Activated CD4-positive, alpha-beta T cell treated with anti-CD3 and anti-CD28 coated beads, Interleukin-2, amount 50 U/mL, for 16 hours (primary cell): ENCODE measurements at regions not wholly inside any gene's neighbourhood (a gene's known extent, or its start where the extent isn't known, plus 50 kb on each side); places are given as distances from the start of the nearest gene placed in this dataset.
A peak's percentile ranks its signal among the peaks of the same experiment; 100 is the strongest.
"Not testable (repeated sequence)": the region's sequence is repeated elsewhere in the genome, so short reads cannot be mapped to it uniquely, and the experiment has no call there.

Source experiments
- DNase-seq: peaks from one replicate; pipeline ENCODE4 v3.0.0-alpha.2; 2020

- not testable (repeated sequence) for DNase-seq
These were observed 112.0 kb downstream of the NPIPB11 start for GRCh38 chr16:29294400-29294933.

- DNase-seq, result not testable (repeated sequence)
These were observed 113.0 kb downstream of the NPIPB11 start for GRCh38 chr16:29293545-29293944.

- not testable (repeated sequence) for DNase-seq
These were observed 113.5 kb downstream of the NPIPB11 start for GRCh38 chr16:29292952-29293471.

GRCh38 chr16:29291329-29292271 lies 114.9 kb downstream of the NPIPB11 start:
- peak; percentile 16 for DNase-seq

- peak; percentile 71 for DNase-seq
These were observed 115.8 kb downstream of the NPIPB11 start for GRCh38 chr16:29290631-29291247.

GRCh38 chr16:29289516-29290239 lies 116.8 kb downstream of the NPIPB11 start:
- DNase-seq, result not testable (repeated sequence)

GRCh38 chr16:29288711-29289474 lies 117.6 kb downstream of the NPIPB11 start:
- DNase-seq, result not testable (repeated sequence)

GRCh38 chr16:29287871-29288535 lies 118.5 kb downstream of the NPIPB11 start:
- not testable (repeated sequence) for DNase-seq

- DNase-seq, result not testable (repeated sequence)
These were observed 119.3 kb downstream of the NPIPB11 start for GRCh38 chr16:29287246-29287645.

- DNase-seq, result not testable (repeated sequence)
These were observed 119.7 kb downstream of the NPIPB11 start for GRCh38 chr16:29286796-29287195.

GRCh38 chr16:29286161-29286560 lies 120.3 kb downstream of the NPIPB11 start:
- not testable (repeated sequence) for DNase-seq

GRCh38 chr16:29285151-29285885 lies 121.2 kb downstream of the NPIPB11 start:
- not testable (repeated sequence) for DNase-seq

- DNase-seq, result not testable (repeated sequence)
These were observed 121.8 kb downstream of the NPIPB11 start for GRCh38 chr16:29284723-29285122.

GRCh38 chr16:29284159-29284558 lies 122.4 kb downstream of the NPIPB11 start:
- DNase-seq, result not testable (repeated sequence)

GRCh38 chr16:29278097-29278871 lies 128.2 kb downstream of the NPIPB11 start:
- DNase-seq, result not testable (repeated sequence)

- DNase-seq, result not testable (repeated sequence)
These were observed 130.1 kb downstream of the NPIPB11 start for GRCh38 chr16:29276446-29276845.

GRCh38 chr16:29274055-29275035 lies 132.2 kb downstream of the NPIPB11 start:
- DNase-seq, result not testable (repeated sequence)
